Middle frontal gyrus (tissue), 1 donor: ENCODE measurements at regions not wholly inside any gene's neighbourhood (a gene's known extent, or its start where the extent isn't known, plus 50 kb on each side); places are given as distances from the start of the nearest gene placed in this dataset.

Experiments
- DNase-seq: peaks from one replicate; pipeline ENCODE4 v3.0.0-alpha.2; 2015; ENCODE audit warnings: low spot score; ENCODE audit errors: extremely low spot score

DNA sequence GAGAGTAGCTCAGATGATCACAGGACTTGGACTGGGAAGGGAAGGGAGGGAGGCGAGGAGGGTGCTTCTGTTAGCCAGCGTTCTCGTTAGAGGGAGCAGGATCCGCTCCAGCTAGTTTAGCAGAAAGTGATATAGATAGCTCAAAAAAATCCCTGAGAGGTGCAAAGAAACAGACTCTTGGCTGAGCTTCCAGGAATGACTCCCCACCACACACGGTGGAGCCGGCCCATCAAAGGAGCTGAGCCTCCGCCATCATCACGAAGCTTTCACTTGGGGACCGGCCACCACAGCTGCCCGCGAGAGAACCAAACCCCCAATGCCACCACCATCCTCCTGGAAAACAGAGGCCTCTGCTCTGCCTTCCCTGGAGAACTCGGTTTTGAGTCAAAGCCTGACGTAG, 124.6 kb upstream of the BCL2L14 start:
- DNase-seq: peak; percentile 42

DNA sequence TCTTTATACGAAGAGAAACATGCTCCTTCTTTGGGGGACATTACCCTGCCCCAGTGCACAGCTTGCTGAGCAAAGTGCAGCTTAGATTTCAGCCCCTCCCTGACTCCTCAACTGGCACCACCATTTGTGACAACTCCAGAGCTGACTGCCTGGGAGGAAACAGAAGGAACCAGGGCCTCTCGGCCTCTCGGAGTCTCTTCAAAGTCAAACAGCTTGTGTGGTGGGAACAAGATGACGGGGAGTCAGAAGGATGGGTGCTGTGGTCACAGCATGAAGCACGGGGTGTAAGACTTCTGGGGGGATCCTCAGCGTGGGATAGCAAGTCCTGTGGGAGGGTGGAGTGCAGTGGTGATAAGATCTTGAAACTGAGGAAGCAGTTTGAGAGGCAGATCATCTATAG, 123.5 kb upstream of the BCL2L14 start:
- no peak for DNase-seq

DNA sequence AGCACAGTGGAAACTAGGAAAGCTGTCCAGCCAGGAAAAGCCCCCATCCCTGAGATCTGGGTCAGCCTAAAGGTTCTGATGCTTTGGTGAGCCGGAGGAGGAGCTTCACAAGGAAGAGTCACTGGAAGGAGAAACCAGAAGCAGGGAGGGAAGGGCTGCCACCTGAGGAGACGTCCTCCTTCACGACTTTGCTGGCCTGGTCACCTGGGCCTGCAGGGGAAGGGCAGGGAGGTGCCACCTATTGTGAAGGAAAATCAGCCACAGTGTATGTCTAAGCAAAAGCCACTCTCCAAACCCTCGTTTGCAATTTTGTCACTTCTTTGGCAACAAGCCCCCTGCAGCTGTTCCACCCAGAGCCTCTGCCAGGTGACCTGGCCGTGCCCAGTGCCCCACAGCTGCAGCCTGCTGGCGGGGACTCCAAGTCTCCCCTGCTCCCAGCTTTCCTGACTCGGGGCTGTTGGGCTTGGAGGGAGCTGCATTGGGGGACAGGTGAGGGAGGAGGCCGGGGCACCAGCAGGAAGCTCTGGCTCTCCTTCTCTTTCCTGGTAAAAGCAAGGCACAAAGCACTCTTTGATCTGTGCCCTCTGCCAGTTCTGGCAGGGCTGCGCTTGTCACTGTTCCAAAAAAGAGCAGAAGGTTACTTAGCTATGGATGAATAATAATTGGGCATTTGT, 120.9 kb upstream of the BCL2L14 start:
- DNase-seq: no peak

DNA sequence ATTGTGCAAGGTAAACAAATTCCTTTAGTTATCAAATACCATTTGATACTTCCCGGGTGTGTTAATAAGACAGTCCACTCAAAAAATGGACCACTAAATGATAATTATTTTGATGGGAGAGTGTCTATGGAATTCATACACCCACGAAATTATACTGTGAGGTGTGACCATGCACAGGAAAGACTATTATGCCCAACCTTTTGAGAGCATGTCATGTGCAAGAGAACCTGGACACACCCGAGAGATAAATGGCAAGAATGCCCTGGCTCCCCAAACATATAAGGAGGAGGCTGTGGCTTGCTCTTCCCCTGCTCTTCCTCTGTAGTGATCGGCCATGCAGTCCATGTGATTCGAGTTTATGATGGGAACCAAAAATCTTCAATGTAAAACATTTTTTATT, 119.5 kb upstream of the BCL2L14 start:
- DNase-seq: no peak

DNA sequence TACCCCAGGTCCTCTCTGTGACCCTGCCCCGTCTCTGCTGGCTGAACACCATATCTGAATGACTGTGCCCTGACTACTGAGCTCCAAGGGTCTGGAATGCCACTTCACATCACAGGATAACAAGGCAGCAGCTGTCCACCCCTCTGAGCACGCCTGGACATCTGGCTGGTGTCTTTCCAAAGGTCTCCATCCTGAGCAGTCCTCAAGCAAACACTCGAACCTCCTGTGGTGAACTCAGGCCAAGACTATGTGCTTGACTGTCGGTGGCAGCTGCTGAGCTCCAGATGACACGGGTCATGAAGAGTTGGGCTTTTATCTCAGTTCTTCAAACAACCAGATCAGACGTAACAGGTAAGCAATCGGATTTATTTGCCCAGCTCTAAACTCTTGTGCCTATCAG, 117.2 kb upstream of the BCL2L14 start:
- DNase-seq: no peak

DNA sequence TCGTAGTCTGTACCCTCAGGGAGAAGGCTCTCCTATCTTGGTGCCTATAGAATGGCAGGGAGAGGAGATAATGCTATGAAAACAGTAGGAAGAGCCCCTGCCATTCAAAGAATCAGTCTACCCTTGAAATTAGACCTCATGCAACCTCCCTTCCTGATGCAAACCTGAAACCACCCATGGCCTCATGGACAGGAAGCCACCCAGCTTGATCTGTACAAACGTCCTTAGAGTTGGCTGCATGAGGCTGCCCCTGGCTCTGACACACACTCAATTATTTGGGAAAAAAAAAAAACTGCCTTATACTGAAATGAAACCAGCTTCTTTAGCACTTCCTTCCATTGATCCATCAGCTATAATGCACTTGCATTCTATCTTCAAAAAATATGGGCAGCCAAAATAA, 116.6 kb upstream of the BCL2L14 start:
- no peak for DNase-seq

DNA sequence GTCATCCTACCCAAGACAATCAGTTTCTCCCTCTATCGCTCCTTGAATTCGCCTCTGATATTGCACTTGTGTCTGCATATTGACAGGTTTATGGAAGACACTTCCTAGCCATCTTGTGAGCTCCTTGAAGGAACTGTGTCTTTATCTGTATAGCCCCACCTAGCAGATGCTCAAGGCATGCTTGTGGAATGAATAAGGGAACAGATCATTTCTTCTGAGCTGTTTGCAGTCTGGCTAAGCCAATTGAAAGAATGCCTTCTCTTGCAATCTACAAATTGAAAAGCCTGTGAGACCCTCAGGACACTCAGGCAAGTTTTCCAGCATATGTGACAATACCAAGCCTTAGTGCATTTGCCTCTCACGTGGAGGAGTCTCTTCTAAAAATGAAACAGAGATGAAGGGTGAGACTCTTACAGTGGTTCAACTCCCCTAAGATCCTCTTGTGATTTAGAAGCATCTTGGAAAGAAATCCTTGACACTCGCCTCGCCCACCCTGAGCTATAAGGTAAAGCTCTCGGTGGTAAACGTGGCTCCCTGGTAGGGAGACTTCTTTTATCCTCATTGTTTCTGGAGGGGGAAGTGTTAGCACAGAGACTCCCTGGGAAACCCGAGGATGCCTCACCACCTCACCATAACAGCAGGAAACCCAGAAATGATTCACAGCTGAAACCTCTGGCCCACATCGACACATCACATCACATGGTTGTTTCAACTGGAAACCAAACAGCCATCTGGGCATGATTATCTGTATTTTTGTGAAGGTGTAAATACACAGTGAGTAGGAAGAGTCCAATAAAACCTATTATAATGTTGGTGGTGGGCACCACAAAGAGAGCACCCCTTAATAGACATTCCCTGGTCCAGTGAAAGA, 112.3 kb upstream of the BCL2L14 start:
- DNase-seq: no peak

DNA sequence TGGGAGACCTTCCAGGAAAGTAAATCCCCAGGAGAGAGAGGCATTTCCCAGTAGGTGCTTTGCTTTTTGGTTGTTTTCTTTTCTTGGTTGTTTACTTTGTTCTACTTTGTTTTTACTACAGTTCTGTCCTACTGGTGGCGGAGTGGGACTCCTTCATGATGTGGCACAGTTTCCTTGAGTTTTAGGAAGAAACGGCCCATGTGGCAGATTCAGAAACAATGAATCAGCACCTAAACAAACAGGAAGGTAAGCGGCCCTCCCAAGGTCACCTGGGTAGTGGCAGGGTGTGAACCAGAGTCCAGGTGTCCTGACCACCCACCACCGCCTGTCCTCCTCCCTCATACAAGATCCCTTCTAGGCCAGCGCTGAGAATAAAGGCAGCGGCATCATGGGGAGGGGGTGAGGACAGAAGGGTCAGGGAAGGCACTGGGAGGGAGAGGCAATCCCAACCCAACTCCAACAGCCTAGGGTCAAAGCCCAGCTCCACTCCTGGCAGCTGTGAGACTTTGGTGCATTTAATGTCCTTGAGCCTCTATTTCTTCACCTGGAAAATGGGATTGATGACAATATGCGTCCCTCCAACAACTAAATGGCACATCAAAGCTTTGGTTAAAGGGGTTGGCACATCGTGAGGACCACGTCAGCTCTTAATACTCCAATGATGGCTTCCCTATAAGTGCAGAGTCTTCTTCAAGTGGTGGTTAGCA, 111.5 kb upstream of the BCL2L14 start:
- no peak for DNase-seq

DNA sequence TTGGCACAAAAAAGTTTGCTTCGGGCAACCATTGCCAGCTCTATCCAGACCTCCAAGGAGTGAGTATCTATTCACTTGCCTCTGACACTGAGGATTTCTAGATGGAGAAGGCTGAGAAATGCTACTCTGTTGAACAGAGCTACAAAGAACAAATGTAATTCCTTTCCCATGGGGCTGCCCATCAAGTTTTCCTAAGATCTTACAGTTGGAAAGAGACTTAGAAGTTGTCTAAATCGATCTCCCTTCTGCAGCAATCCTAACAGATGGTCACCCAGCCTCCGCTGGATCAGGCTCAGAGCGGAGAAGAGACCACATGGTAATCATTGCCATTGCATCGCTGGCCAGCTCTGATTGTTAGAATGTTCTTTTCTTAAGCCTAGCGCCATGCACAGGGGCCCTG, 110.1 kb upstream of the BCL2L14 start:
- no peak for DNase-seq

DNA sequence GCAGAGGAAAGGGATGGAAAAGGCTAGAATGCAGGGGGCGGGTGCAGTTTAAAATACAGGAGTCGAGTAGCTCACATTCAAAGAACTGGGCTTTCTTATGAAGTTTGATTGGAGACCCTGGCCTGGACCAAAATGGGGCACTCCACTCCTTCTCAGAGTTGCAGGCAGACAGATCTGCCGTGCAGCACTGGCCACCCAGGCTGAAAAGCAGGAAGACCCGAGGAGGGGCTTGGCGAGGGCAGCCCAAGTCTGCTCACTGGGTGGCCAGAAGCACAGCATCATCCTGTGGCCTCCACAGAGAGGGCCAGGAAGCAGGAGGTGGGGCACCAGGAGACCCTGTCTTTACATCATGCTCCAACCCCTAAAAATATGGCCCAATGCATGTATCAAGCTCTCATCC, 109.1 kb upstream of the BCL2L14 start:
- DNase-seq: no peak

DNA sequence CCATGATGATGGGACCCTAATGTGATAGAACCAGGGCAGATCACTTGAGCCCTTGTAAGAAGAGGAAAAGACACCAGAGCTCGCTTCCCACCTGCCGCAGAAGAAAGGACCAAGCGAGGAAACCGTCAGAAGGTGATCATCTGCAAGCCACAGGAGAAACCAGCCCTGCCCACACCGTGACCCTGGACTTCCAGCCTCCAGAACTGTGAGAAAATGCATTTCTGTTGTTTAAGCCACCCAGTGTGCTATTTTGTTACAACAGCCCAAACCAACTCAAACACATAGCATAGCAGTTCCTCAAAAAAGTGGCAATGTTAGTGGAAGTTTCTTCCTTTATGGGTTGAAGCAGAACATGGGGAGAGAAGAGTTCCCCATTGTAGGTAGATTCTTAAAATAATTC, 107.9 kb upstream of the BCL2L14 start:
- no peak for DNase-seq

DNA sequence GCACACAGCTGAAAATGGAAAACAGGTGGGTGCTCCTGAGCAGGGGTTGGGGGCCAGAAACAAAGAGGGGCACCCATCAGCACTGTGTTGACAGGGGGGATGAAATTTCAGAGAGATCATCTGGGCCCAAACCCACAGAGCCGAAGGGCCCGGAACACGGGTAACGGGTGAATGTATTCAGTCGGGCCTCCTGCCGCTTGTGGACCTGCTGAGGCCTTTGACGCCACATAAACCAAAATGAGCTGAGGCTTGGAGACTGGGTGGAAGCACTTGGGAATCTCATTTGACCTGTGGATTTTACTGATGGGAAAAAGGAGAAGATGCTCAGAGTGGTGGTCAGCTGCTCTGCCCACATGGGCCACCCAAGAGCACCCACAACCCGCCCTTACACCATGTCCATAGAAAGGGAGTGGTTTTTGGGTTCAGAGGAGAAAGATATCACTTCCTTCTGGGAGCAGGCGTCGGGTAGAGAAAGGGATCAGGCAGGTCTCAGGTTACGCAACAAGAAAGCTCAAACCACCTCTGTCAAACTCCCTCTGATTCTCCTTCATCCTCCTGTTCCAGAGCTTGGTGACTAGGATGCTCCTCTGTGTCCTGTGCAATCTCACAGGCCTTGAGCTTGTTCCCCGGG, 106.8 kb upstream of the BCL2L14 start:
- no peak for DNase-seq

DNA sequence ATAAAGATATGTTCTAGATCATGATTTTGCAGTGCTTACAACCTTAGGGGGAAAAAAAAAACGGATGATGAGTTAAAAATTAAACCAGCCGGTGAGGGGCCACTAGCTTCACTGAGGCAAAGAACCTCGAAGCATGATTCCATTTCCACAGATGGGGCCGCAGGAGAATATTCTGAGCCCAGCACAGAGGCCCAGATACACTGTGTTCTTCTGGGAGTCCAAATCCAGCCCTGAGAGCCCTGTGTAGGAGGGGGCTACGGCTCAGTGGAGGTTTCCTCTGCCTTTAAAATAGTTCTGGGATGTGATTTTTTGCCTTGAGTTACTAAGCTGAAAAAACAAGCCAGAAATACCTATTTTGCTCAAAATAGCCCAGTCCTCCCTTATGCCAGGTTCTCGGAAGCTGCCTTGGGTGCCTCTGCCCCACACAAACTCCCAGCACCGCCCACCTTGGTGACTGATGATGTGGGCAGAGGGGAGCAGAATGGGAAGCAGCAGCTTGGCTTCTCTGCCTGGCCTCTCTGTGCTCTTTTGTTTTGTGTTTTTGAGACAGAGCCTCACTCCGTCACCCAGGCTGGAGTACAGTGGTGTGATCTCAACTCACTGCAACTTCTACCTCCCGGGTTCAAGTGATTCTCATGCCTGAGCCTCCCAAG, 105.4 kb upstream of the BCL2L14 start:
- peak; percentile 29 for DNase-seq

DNA sequence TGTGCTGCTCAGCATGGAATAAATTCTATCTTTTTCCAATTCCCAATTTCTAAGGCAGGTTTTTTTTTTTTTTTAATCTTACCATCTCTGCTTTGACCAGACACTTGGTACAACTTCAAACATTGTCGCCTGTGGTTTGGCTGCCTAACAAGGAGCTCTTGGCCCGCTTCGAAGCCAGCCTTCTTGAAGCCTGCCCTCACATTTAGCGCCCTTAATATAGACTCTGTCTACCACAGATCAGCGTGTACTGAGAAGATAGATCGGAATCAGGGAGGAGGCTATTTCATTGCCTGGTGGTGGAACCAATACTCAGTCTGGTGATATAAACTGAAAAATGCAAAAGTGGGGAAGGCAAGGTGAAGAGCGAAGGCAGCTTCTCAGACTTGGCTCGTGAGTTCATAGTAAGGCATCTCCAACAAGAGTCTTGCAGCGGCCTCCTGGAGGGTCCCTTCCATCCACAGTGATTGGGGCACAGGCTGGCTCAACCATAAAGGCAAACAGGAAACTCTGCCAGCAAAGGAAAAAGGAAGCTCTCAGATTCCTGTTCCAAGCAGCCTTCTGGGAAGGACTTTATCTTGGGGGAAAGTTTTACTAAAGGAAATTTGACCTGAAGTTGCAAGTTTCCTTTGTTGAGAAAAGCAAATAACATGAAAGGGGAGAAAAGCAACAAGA, 103.2 kb upstream of the BCL2L14 start:
- no peak for DNase-seq

DNA sequence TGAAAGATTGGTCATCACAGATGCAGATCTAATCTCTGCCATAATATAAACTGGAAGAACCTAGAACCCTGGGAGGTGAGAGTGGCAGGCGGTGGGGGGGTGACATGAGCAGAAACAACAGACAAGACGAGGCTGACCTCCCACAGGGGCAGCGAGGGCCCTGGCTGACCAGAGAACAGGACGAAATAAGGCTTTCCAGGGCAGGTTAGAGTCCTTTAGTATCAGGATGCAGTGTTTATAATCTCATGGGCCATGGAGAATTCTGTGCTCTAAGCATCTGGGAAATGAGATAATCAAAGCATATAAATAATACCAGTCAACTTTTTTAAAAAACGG, 102.7 kb upstream of the BCL2L14 start:
- no peak for DNase-seq

DNA sequence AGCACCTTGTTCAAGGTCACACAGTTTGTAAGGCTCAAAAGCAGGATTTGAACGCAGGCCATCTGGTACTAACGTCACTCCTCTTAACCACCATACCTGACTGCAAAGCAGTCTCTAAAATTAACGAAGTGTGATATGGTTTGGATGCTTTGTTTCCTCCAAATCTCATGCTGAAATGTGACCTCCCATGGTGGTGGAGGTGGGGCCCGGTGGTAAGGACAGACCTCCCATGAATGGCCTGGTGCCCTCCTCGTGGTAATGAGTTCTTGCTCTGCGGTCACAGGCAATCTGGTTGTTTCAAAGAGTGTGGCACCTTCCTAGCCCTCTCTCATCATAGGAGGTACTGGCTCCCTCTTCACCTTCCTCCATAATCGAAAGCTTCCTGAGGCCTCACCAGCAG, 102.2 kb upstream of the BCL2L14 start:
- no peak for DNase-seq

DNA sequence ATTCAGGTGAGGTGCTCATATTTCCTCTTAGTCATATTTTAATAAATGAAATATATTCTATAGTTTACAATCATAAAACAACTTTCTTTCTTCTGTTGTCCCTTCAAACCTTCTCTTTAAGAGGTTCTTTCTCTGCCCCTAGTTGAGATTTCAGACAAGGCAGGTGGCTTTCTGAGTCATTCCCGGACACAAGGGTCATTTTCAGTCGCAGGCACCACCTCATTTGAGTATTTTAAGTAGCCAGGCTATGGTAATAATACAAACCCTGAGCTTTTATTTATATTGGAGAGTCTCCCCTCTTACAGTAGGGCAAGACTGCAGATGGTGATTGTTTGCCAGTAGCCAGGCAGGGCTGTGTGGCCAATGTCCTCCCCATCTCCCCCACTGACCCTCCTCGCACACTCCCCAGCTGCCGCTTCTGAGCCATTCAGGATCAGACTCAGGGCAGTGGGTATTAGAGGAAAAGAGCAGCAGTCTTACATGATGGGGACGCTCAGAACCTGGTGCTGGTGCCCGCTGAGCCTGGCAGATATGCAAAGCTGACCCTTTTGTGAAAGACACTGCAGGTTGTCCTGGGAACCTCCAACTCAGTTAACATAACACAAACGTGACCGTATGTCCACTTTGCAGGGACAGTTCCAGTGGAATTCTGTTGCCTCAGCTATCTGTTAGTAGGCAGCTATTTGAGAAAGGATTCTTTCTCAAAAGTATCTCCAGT, 101.1 kb upstream of the BCL2L14 start:
- no peak for DNase-seq

DNA sequence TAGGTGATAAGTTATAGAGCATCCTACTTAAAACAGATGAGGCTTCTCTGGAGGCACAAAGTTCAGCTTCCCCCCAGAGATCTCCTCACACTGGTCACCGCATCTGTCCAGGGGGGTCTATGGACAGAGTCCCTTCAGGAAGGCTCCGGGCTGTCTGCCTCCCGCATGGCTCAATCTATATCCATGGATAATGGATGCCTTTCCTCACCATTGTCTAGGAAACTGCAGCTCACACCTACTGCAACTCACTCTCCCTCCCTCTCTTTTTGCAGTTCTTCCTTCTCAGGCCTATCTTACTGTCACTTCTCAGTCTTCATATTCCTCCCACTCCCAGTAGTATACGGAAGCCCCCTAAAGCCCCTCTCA, 100.6 kb upstream of the BCL2L14 start:
- no peak for DNase-seq

DNA sequence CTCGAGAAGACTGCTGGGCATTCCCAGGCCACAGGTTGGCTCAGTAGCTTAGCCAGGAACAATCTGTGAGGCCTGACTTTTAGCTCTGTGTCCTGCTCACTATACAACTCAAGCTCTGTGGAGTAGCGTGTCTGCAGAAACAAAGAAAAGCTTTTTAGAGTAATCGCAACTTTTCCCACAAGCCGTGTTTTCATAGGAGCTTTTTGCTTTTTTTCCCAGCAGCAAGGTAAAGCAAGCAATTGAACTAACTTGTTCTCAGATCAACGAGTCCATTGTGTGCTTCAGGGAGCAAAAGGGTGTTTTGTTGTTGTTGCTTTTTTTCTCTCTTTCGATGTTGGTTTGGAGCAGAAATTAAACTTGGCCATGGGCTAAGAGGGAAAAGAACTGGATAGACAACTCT, 97.3 kb upstream of the BCL2L14 start:
- no peak for DNase-seq

DNA sequence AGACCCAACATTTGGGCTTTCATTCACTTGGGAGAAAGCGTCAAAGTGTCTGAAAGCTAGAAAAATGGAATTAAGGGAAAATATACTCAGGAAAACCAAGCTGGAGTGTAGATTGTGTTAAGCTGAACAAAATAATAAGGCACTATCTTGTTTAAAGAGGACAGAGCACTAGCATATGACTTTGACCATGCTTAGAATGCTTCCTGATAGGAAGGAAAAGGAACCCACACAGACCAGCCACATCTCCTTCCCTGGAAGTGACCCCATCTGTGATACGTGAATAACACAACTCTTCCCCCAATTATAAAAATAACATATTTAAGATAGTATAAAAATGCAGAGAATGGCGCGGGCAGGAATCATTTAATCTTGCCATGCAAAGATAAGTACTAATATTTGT, 94.7 kb upstream of the BCL2L14 start:
- DNase-seq: no peak
